GM12878 (cell line): ENCODE measurements at regions not wholly inside any gene's neighbourhood (a gene's known extent, or its start where the extent isn't known, plus 50 kb on each side); places are given as distances from the start of the nearest gene placed in this dataset.

Experiments used
- ATAC-seq: fragments of 200-7000 bp; cut with Tn5 transposase; 3 replicates; pipeline ENCODE4 v1.9.1; 2020; ENCODE audit warnings: mild to moderate bottlenecking, moderate library complexity
- BruUV-seq: library from RNA; stranded (reverse); fragments of 400-500 nt; replicated peaks from 2 replicates; lab custom pipeline; 2021; lab: Mats Ljungman, UMichigan
- CTCF ChIA-PET: fragments of 300-600 bp; sonication (Branson Sonifier 250); formaldehyde crosslinking; extraction: SDS; loops from one replicate; lab custom pipeline; 2021; ENCODE audit warnings: inconsistent platforms; lab: Yijun Ruan, JAX
- POLR2A ChIA-PET: fragments of 350-600 bp; formaldehyde crosslinking; extraction: SDS; loops from one replicate; lab custom pipeline; 2021; ENCODE audit warnings: inconsistent platforms; lab: Charles Lee
- RAD21 ChIA-PET: fragments of 300-600 bp; sonication (Branson Sonifier 250); formaldehyde crosslinking; loops from one replicate; lab custom pipeline; 2023; ENCODE audit warnings: antibody characterized with exemption; ENCODE audit not compliant: unreplicated experiment; lab: Charles Lee
- SMC1A ChIA-PET: fragments of 300-600 bp; sonication (Branson Sonifier 250); formaldehyde crosslinking; loops from one replicate; lab custom pipeline; 2023; ENCODE audit not compliant: unreplicated experiment, uncharacterized antibody; lab: Charles Lee
- DNase-seq: peaks from one replicate; pipeline ENCODE4 v3.0.0-alpha.2; 2011; ENCODE audit warnings: low read depth, low spot score
- FAIRE-seq: peaks from 3 replicates; lab custom pipeline; 2011; peaks lifted over from hg19 to GRCh38; lab: Jason Lieb, UNC
- H2AFZ ChIP-seq: 2 replicates; pipeline ENCODE4 v1.6.0; 2011; ENCODE audit warnings: low read depth, low read length, control low read depth; ENCODE audit not compliant: control insufficient read depth
- H3K27ac ChIP-seq: 2 replicates; pipeline ENCODE4 v1.5.1; 2011; ENCODE audit warnings: control low read depth; ENCODE audit not compliant: control insufficient read depth, insufficient read depth
- H3K27me3 ChIP-seq, 2 experiments: replicated peaks in 1 of 2; 2 replicates each; pipeline versions ENCODE4 v1.6.0 to v1.6.1; 2011; ENCODE audit warnings: low read length in 1 of 2; ENCODE audit not compliant: control insufficient read depth in 2 of 2, insufficient read depth in 2 of 2
- H3K36me3 ChIP-seq, 2 experiments: 2 replicates each; pipeline ENCODE4 v1.5.1; 2011; ENCODE audit warnings: low read length in 1 of 2; ENCODE audit not compliant: control insufficient read depth in 2 of 2, insufficient read depth in 2 of 2
- H3K4me1 ChIP-seq: 2 replicates; pipeline ENCODE4 v1.6.1; 2011; ENCODE audit warnings: mild to moderate bottlenecking, low read length, moderate library complexity, mixed read lengths; ENCODE audit not compliant: control insufficient read depth, insufficient read depth
- H3K4me2 ChIP-seq: 2 replicates; pipeline ENCODE4 v1.6.0; 2011; ENCODE audit warnings: control low read depth; ENCODE audit not compliant: control insufficient read depth, insufficient read depth
- H3K4me3 ChIP-seq: fragments of 200-600 bp; sonication (generic); 2 replicates; pipeline ENCODE4 v1.5.1; 2016
- H3K79me2 ChIP-seq: 2 replicates; pipeline ENCODE4 v1.6.0; 2011; ENCODE audit warnings: low read length; ENCODE audit not compliant: control insufficient read depth, insufficient read depth
- H3K9ac ChIP-seq: 2 replicates; pipeline ENCODE4 v1.8.0; 2011; ENCODE audit warnings: low read length, control low read depth, mixed read lengths; ENCODE audit not compliant: control insufficient read depth, insufficient read depth
- H3K9me3 ChIP-seq: replicated peaks from 3 replicates; pipeline ENCODE4 v1.5.1; 2011; ENCODE audit warnings: mild to moderate bottlenecking, low read length; ENCODE audit not compliant: control insufficient read depth, insufficient read depth
- H4K20me1 ChIP-seq: 2 replicates; pipeline ENCODE4 v1.6.0; 2011; ENCODE audit not compliant: control insufficient read depth, insufficient read depth
- ASH2L ChIP-seq: fragments of 300-600, 200-600 bp; sonication (generic); IDR thresholded peaks from 2 replicates; pipeline ENCODE4 v1.6.1; 2017; ENCODE audit warnings: low read depth, mild to moderate bottlenecking, borderline replicate concordance
- ATF2 ChIP-seq: IDR thresholded peaks from 2 replicates; pipeline ENCODE4 v1.6.1; 2012; ENCODE audit warnings: low read length, inconsistent platforms
- EZH2 ChIP-seq: IDR thresholded peaks from 2 replicates; pipeline ENCODE4 v1.6.1; 2012; ENCODE audit warnings: low read depth, mild to moderate bottlenecking, control low read depth, inconsistent platforms, low read length, borderline replicate concordance; ENCODE audit not compliant: control insufficient read depth
- HCFC1 ChIP-seq: fragments of 150-350 bp; IDR thresholded peaks from 2 replicates; pipeline ENCODE4 v1.6.1; 2014; ENCODE audit warnings: low read length
- HSF1 ChIP-seq: fragments of 150-350 bp; IDR thresholded peaks from 2 replicates; pipeline ENCODE4 v1.6.1; 2014; ENCODE audit warnings: mild to moderate bottlenecking, low read depth, low read length
- IRF4 ChIP-seq: IDR thresholded peaks from 2 replicates; pipeline ENCODE4 v1.6.1; 2011; ENCODE audit warnings: low read depth, low read length
- JUNB ChIP-seq: IDR thresholded peaks from 2 replicates; pipeline ENCODE4 v1.6.1; 2016; ENCODE audit warnings: antibody characterized with exemption, mild to moderate bottlenecking
- MEF2A ChIP-seq: IDR thresholded peaks from 2 replicates; pipeline ENCODE4 v1.6.1; 2011; ENCODE audit warnings: low read depth, mild to moderate bottlenecking, low read length, moderate library complexity; ENCODE audit not compliant: insufficient read depth
- MTA3 ChIP-seq: IDR thresholded peaks from 2 replicates; pipeline ENCODE4 v1.6.1; 2012; ENCODE audit warnings: low read length, inconsistent platforms, borderline replicate concordance
- MXI1 ChIP-seq: fragments of 150-350 bp; IDR thresholded peaks from 2 replicates; pipeline ENCODE4 v1.6.1; 2011; ENCODE audit warnings: low read depth, mild to moderate bottlenecking, inconsistent platforms, low read length, improper control_type of control experiment
- PBX3 ChIP-seq: IDR thresholded peaks from 2 replicates; pipeline ENCODE4 v1.6.1; 2011; ENCODE audit warnings: mild to moderate bottlenecking, low read depth, low read length, moderate library complexity; ENCODE audit not compliant: insufficient replicate concordance
- RB1 ChIP-seq: fragments of 450-650 bp; formaldehyde crosslinking; IDR thresholded peaks from 2 replicates; pipeline ENCODE4 v1.6.1; 2017; ENCODE audit warnings: mild to moderate bottlenecking, borderline replicate concordance
- REST ChIP-seq: IDR thresholded peaks from 2 replicates; pipeline ENCODE4 v1.6.1; 2012; ENCODE audit warnings: mild to moderate bottlenecking, low read depth, low read length
- SIX5 ChIP-seq: IDR thresholded peaks from 2 replicates; pipeline ENCODE4 v1.6.1; 2011; ENCODE audit warnings: mild to moderate bottlenecking, low read depth, low read length, moderate library complexity; ENCODE audit not compliant: severe bottlenecking
- SP1 ChIP-seq: IDR thresholded peaks from one replicate; pipeline ENCODE4 v1.6.1; 2011; ENCODE audit warnings: low read depth, low read length
- SREBF1 ChIP-seq: IDR thresholded peaks from 2 replicates; pipeline ENCODE4 v1.6.1; 2012; ENCODE audit warnings: mild to moderate bottlenecking, low read length
- ZNF207 ChIP-seq: fragments of 450-650 bp; IDR thresholded peaks from 2 replicates; pipeline ENCODE4 v1.6.1; 2014; ENCODE audit warnings: antibody characterized with exemption, mild to moderate bottlenecking, borderline replicate concordance
- ZNF384 ChIP-seq: IDR thresholded peaks from 2 replicates; pipeline ENCODE4 v1.6.1; 2012; ENCODE audit warnings: low read depth, mild to moderate bottlenecking, low read length, improper control_type of control experiment, borderline replicate concordance
- ZSCAN29 ChIP-seq: fragments of 450-650 bp; IDR thresholded peaks from 2 replicates; pipeline ENCODE4 v1.6.1; 2017; ENCODE audit warnings: mild to moderate bottlenecking, moderate library complexity
- in situ Hi-C: fragments of 300-500 bp; cut with MboI; formaldehyde crosslinking; loops from 9 replicates; pipeline ENCODE4 v1.14.3; 2018; ENCODE audit warnings: mixed read lengths
- intact Hi-C: fragments of 100-400 bp; cut with micrococcal nuclease; formaldehyde crosslinking; loops from one replicate; pipeline ENCODE4 v1.14.2; 2022; ENCODE audit not compliant: unreplicated experiment

GRCh38 chr4:110417136-110417535 is 58.8 kb upstream of the ENPEP start:
- ChIA-PET RAD21 (no interaction called here), POLR2A (no interaction called here), CTCF (no interaction called here), SMC1A (no interaction called here)
- Histone ChIP-seq H3K4me2 (no peak overlapping the region), H4K20me1 (no peaks in the 10 kb centered on the region), H3K27me3 (no peaks in the 10 kb centered on the region), H3K4me1 (no peaks in the 10 kb centered on the region), H3K9ac (no peak overlapping the region), H3K79me2 (no peaks in the 10 kb centered on the region), H2AFZ (no peak overlapping the region), H3K36me3 (no peaks in the 10 kb centered on the region), H3K4me3 (no peak overlapping the region), H3K27ac (no peak overlapping the region), H3K9me3 (no peaks in the 10 kb centered on the region)
- FAIRE-seq (no peak), ATAC-seq (no peak), DNase-seq (no peak)
- no peak for TF ChIP-seq JUNB
- no peak for TF ChIP-seq ASH2L
- TF ChIP-seq RB1: no peak
- TF ChIP-seq MTA3: no peak
- TF ChIP-seq ATF2: no peak
- no peak for TF ChIP-seq MEF2A
- TF ChIP-seq ZNF207: no peak
- TF ChIP-seq EZH2: no peak
- no peak for TF ChIP-seq MXI1
- TF ChIP-seq HCFC1: no peak
- TF ChIP-seq ZNF384: no peak
- no peak for TF ChIP-seq SREBF1
- no peak for TF ChIP-seq REST
- no peak for TF ChIP-seq PBX3
- no peak for TF ChIP-seq SIX5
- no peak for TF ChIP-seq SP1
- TF ChIP-seq IRF4: no peak
- no peak for TF ChIP-seq HSF1
- TF ChIP-seq ZSCAN29: no peak
- in situ Hi-C loops: no loop called here
- BruUV-seq: no TSS peak
- intact Hi-C loops: no loop called here
